AG04450 (cell line): ENCODE measurements at regions not wholly inside any gene's neighbourhood (a gene's known extent, or its start where the extent isn't known, plus 50 kb on each side); places are given as distances from the start of the nearest gene placed in this dataset.
A peak's percentile ranks its signal among the peaks of the same experiment; 100 is the strongest.

Source experiments
- CTCF ChIA-PET: fragments of 300-600, 350-600 bp; formaldehyde crosslinking; extraction: SDS; loops from one replicate; lab custom pipeline; 2022; ENCODE audit warnings: antibody characterized with exemption, inconsistent platforms; lab: Charles Lee
- POLR2A ChIA-PET: fragments of 350-600 bp; formaldehyde crosslinking; extraction: SDS; loops from one replicate; lab custom pipeline; 2021; ENCODE audit warnings: antibody characterized with exemption, inconsistent platforms; lab: Yijun Ruan, JAX
- DNase-seq: peaks from one replicate; pipeline ENCODE4 v3.0.0-alpha.2; 2011; ENCODE audit warnings: low read depth, low spot score
- H3K27ac ChIP-seq: one replicate; pipeline ENCODE4 v1.5.1; 2012; ENCODE audit warnings: low read depth, low read length, control low read depth
- H3K27me3 ChIP-seq: one replicate; pipeline ENCODE4 v1.6.0; 2012; ENCODE audit warnings: low read length; ENCODE audit not compliant: control insufficient read depth, insufficient read depth
- H3K4me3 ChIP-seq: 2 replicates; pipeline ENCODE4 v1.5.1; 2011; ENCODE audit warnings: mild to moderate bottlenecking, low read depth, low read length, control low read depth
- H3K9me3 ChIP-seq: 2 replicates; pipeline ENCODE4 v1.5.1; 2012; ENCODE audit warnings: low read length; ENCODE audit not compliant: control insufficient read depth, insufficient read depth
- CTCF ChIP-seq: IDR thresholded peaks from 2 replicates; pipeline ENCODE4 v1.5.1; 2011; ENCODE audit warnings: low read depth, low read length, control low read depth, inconsistent platforms

- H3K4me3 ChIP-seq, result no peak overlapping the region
- CTCF ChIA-PET, result interaction anchor here (0.6 kb wide), 1 partner anchor 35 kb away, joined by 3 read pairs; no protein-coding TSS in a partner anchor
- H3K27me3 ChIP-seq, result no peaks in the 10 kb centered on the region
- peak overlapping the region; percentile 71 for H3K27ac ChIP-seq
- TF ChIP-seq CTCF, result no peak
- POLR2A ChIA-PET, result interaction anchor here (0.6 to 0.7 kb wide), 3 partner anchors 31 to 148 kb away, joined by 5 to 7 read pairs (median 5); partner anchors contain the start of gene SPRY4
- H3K9me3 ChIP-seq, result no peaks in the 10 kb centered on the region
- no peak for DNase-seq
Observed at GRCh38 chr5:142473038-142473437, 148.2 kb upstream of the SPRY4 start.

GRCh38 chr5:142472306-142472951 is 147.6 kb upstream of the SPRY4 start:
- TF ChIP-seq CTCF, result no peak
- ChIA-PET POLR2A (no interaction called here), CTCF (no interaction called here)
- H3K27me3 ChIP-seq, result no peaks in the 10 kb centered on the region
- no peak overlapping the region for H3K4me3 ChIP-seq
- no peaks in the 10 kb centered on the region for H3K9me3 ChIP-seq
- peak; percentile 63 for DNase-seq
- H3K27ac ChIP-seq, result peak overlapping the region; percentile 71

- H3K27me3 ChIP-seq, result no peaks in the 10 kb centered on the region
- POLR2A ChIA-PET, result interaction anchor here (0.7 kb wide), 1 partner anchor 20 kb away, joined by 3 read pairs; no protein-coding TSS in a partner anchor
- no peak overlapping the region for H3K4me3 ChIP-seq
- DNase-seq, result no peak
- no peak for TF ChIP-seq CTCF
- H3K9me3 ChIP-seq, result no peaks in the 10 kb centered on the region
- CTCF ChIA-PET, result interaction anchor here (1.2 kb wide), 1 partner anchor 83 kb away, joined by 4 read pairs; no protein-coding TSS in a partner anchor
- peak overlapping the region; percentile 75 for H3K27ac ChIP-seq
Observed at GRCh38 chr5:142466195-142466971, 141.6 kb upstream of the SPRY4 start.

GRCh38 chr5:142465476-142465875 is 140.7 kb upstream of the SPRY4 start:
- ChIA-PET CTCF (interaction anchor here (0.6 kb wide), 1 partner anchor 13 kb away, joined by 5 read pairs; no protein-coding TSS in a partner anchor), POLR2A (interaction anchor here (0.7 kb wide), 1 partner anchor 141 kb away, joined by 6 read pairs; the partner anchor contains the start of gene SPRY4)
- no peak for TF ChIP-seq CTCF
- no peak overlapping the region for H3K27ac ChIP-seq
- no peaks in the 10 kb centered on the region for H3K27me3 ChIP-seq
- H3K4me3 ChIP-seq, result no peak overlapping the region
- no peak for DNase-seq
- no peaks in the 10 kb centered on the region for H3K9me3 ChIP-seq
